ENCODE measurements at regions not wholly inside any gene's neighbourhood (a gene's known extent, or its start where the extent isn't known, plus 50 kb on each side); places are given as distances from the start of the nearest gene placed in this dataset.

DNA sequence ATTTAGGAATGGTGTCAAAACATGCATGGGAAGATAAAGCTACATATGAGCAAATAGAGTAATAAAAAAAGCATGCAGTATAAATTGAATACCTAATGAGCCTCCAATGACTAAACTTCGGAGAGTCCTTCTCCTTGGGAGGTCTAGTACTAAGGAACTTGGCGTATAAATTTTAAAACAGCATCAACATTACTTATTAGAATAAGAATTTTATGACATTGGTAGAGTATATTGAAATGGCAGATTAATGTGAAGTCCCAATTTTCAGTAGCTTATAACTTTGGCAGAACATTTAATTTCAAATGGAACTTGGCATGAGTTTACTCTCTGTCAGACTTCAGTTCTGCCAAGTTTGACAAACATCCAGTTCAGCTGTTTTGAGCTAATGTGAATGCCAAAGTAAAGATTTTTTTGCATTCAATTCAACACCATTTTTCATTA lies 104.7 kb upstream of the RGS18 start:
- TF ChIP-seq, protein P1, sequence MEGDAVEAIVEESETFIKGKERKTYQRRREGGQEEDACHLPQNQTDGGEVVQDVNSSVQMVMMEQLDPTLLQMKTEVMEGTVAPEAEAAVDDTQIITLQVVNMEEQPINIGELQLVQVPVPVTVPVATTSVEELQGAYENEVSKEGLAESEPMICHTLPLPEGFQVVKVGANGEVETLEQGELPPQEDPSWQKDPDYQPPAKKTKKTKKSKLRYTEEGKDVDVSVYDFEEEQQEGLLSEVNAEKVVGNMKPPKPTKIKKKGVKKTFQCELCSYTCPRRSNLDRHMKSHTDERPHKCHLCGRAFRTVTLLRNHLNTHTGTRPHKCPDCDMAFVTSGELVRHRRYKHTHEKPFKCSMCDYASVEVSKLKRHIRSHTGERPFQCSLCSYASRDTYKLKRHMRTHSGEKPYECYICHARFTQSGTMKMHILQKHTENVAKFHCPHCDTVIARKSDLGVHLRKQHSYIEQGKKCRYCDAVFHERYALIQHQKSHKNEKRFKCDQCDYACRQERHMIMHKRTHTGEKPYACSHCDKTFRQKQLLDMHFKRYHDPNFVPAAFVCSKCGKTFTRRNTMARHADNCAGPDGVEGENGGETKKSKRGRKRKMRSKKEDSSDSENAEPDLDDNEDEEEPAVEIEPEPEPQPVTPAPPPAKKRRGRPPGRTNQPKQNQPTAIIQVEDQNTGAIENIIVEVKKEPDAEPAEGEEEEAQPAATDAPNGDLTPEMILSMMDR (IDR thresholded peaks at IDR 0.05; ENCODE audit: low read depth, low read length) = no peak
- TF ChIP-seq, protein P2, sequence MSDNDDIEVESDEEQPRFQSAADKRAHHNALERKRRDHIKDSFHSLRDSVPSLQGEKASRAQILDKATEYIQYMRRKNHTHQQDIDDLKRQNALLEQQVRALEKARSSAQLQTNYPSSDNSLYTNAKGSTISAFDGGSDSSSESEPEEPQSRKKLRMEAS (IDR thresholded peaks at IDR 0.05; ENCODE audit: low read depth, low read length) = no peak

Data from NB4 (cell line).